D721Med (cell line): ENCODE measurements at regions not wholly inside any gene's neighbourhood (a gene's known extent, or its start where the extent isn't known, plus 50 kb on each side); places are given as distances from the start of the nearest gene placed in this dataset.

ENCODE experiments used
- DNase-seq: peaks from one replicate; pipeline ENCODE4 v3.0.0; 2011; ENCODE audit warnings: low spot score; ENCODE audit not compliant: insufficient read length
- FAIRE-seq: peaks from 2 replicates; lab custom pipeline; 2011; peaks lifted over from hg19 to GRCh38; lab: Jason Lieb, UNC
- CTCF ChIP-seq: IDR thresholded peaks from 2 replicates; pipeline ENCODE4 v1.5.1; 2012; ENCODE audit warnings: mild to moderate bottlenecking, control low read depth; ENCODE audit not compliant: insufficient read depth; ENCODE audit errors: missing control alignments

GRCh38 chr18:70663141-70663540 lies 374.3 kb downstream of the SOCS6 start:
- no peak for DNase-seq
- FAIRE-seq = no peak
- TF ChIP-seq CTCF = no peak

GRCh38 chr18:70662588-70662987 lies 373.7 kb downstream of the SOCS6 start:
- TF ChIP-seq CTCF = no peak
- FAIRE-seq (no peak), DNase-seq (no peak)

DNA sequence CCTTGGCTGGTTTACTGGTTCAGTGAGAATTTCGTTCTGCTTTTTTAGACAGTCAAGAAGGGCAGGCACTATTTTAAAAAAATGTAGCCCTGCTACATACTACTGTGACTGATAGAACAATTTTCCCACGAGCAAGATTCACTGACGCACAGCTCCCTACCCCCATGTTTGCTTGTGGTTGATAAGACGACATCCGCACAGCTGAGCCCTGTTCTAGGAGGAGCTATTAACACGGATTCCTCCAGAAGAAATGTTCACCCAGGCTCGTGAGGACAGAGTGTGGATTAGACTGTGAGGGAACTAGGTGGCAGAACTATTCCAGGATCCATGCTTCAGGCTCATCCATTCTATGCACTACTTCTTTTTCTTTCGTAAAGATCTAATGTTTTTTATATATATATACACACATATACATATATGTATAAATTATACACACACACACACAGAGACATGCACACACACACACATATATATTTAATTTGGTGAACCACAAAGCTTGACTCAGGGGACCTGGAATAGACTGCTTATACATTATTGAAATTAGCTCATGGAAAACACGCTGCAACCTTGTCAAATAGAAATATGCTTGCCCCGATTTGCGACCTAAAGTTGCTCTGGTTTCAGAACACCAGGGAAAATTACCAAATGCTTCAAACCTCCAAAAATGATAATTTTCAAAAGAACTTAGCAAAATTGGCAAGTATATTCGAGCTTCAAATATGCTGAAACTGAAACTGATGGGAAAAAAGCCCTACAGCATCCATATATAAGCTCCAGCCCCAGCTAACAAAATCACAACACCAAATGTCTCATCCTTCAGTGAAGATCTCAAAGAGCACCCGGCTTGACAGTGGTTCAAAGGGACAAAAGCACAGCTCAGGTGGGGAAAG lies 370.4 kb downstream of the SOCS6 start:
- no peak for DNase-seq
- TF ChIP-seq CTCF = no peak
- peak; percentile 38 for FAIRE-seq

DNA sequence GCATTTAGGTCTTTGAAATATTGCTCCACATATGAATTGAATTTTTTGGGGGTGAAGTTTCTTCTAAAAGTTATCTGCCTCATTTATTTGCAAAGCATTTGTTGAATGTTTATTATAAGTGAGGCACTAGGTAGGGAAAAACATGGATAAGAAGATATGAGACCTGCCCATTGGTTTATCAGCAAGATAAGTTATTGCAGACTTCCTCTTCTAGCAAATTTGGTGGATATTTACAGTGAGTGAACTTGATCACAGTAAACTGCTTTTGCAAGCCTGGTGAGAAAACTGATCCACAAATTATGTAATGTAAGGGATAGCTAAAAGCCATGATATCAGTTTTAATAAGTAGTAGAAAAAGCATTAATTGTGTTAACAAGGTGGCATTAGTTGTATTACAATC lies 364.8 kb downstream of the SOCS6 start:
- DNase-seq (no peak), FAIRE-seq (peak; percentile 93)
- TF ChIP-seq CTCF = no peak

DNA sequence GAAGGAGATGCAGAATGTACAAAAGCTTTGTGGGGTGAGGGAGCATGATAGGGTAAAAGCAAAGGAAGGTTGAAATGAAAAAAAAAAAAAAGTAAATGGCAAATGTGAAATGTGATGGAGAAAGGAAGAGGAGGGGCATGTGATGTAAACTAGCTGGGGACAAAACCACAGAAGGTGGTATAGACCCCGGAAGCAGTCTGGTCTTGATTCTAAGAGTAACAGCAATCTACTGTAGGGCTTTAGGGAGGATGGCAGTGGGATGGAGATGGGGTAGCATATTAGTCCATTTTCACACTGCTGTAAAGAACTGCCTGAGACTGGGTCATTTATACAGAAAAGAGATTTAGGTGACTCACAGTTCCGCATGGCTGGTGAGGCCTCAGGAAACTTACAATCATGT lies 362.0 kb downstream of the SOCS6 start:
- FAIRE-seq (peak; percentile 29), DNase-seq (no peak)
- TF ChIP-seq CTCF = no peak

DNA sequence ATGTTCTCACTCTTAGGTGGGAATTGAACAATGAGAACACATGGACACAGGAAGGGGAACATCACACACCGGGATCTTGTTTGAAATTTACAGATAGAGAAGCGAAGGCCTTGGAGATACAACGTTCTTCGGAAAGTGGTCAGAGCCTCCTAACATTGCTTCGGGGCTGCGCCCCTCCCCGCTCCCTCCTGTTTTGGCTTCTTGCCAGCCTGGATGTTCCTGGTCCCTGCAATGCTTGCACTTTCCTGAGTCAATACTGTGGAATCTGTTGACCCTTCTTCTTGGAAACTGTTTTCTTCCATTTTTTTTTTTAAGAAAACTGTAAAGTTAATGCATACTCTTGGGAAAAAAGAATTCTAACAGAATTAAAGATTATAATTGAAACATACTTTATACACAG lies 360.8 kb downstream of the SOCS6 start:
- no peak for TF ChIP-seq CTCF
- no peak for FAIRE-seq
- no peak for DNase-seq

GRCh38 chr18:70645971-70646370 lies 357.1 kb downstream of the SOCS6 start:
- FAIRE-seq = no peak
- no peak for TF ChIP-seq CTCF
- DNase-seq = no peak
